Sigmoid colon (tissue), 4 donors: ENCODE measurements at regions not wholly inside any gene's neighbourhood (a gene's known extent, or its start where the extent isn't known, plus 50 kb on each side); places are given as distances from the start of the nearest gene placed in this dataset.
"Not testable (repeated sequence)": the region's sequence is repeated elsewhere in the genome, so short reads cannot be mapped to it uniquely, and the experiment has no call there.

Experiments used
- CTCF ChIP-seq, 4 experiments: fragments of 450-650 bp in 3 of 4; fragments of 200-600 bp in 1 of 4; IDR thresholded peaks; one replicate each; pipeline ENCODE4 v1.5.1; 2016 to 2019; ENCODE audit warnings: antibody characterized with exemption in 4 of 4, mild to moderate bottlenecking in 3 of 4, moderate library complexity in 2 of 4
- POLR2A ChIP-seq, 2 donors: fragments of 450-650 bp; IDR thresholded peaks; one replicate each; pipeline ENCODE4 v1.6.1; 2016; ENCODE audit warnings: antibody characterized with exemption in 2 of 2, mild to moderate bottlenecking in 2 of 2, moderate library complexity in 2 of 2
- POLR2AphosphoS5 ChIP-seq, 4 donors: sonication (generic); formaldehyde crosslinking; IDR thresholded peaks; one replicate each; pipeline ENCODE4 v1.6.1; 2017; ENCODE audit warnings: antibody characterized with exemption in 4 of 4

DNA sequence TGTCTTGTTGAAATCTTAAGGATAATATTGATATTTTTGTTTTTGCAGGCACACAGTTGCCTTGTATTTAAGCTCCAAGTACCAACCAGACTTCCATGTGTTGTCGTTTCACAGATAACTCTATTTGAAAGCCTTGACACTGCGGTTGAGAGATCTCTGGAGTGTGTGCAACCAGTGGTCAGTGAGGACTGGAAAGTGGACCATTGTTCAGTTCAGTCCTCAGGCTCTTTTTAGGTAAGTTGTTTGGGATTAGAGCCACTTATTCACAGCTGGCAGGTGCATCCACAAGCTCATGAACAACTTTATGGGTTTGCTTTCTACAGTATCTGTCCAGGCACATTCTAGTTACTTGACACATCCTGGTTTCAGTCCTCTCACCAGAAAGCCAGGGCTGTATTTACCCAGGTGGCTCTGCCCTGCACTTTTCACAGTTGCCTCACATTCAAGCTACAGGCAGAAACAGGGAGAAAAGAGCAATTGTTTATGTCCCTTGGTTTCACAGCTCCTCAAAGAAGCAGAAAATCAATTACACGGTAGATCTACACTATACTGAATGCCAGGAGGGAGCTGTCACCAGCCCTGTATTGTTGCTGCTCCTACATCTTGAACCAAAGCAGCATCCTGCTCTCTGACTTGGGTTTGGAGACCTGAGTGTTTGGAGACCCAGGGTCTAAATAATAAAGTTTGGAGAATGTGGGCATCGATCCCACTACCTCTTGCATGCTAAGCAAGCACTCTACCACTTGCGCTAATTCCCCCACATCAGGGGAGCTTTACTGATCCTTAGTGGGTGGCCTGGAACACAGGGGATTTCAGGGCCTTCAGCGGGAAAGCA lies 543.3 kb downstream of the PRIM2 start:
- not testable (repeated sequence) for TF ChIP-seq POLR2A, CTCF, POLR2AphosphoS5 (IDR thresholded peaks at IDR 0.05)
